Type B pancreatic cell (in vitro differentiated cells): ENCODE measurements at regions not wholly inside any gene's neighbourhood (a gene's known extent, or its start where the extent isn't known, plus 50 kb on each side); places are given as distances from the start of the nearest gene placed in this dataset.

Experiments used
- DNase-seq: peaks from one replicate; pipeline ENCODE4 v3.0.0; 2021; ENCODE audit warnings: mixed read lengths; ENCODE audit not compliant: unreplicated experiment; ENCODE audit errors: extremely low spot score
- H3K27ac Mint-ChIP-seq: 2 replicates; pipeline ENCODE4 v1.8.0; 2021; ENCODE audit warnings: mild to moderate bottlenecking, mixed read lengths
- H3K27me3 Mint-ChIP-seq: 2 replicates; pipeline ENCODE4 v1.8.0; 2021; ENCODE audit warnings: mixed read lengths
- H3K36me3 Mint-ChIP-seq: 2 replicates; pipeline ENCODE4 v1.8.0; 2021; ENCODE audit warnings: mixed read lengths
- H3K4me1 Mint-ChIP-seq: one replicate; pipeline ENCODE4 v1.8.0; 2021; ENCODE audit warnings: mixed read lengths; ENCODE audit not compliant: unreplicated experiment
- H3K4me3 Mint-ChIP-seq: 2 replicates; pipeline ENCODE4 v1.8.0; 2021; ENCODE audit warnings: mild to moderate bottlenecking, mixed read lengths
- H3K9me3 Mint-ChIP-seq: 2 replicates; pipeline ENCODE4 v1.8.0; 2021; ENCODE audit warnings: mixed read lengths
- CTCF ChIP-seq: fragments of 200-600 bp; sonication (generic); conservative IDR thresholded peaks from 2 replicates; pipeline ENCODE4 v1.5.0; 2021; ENCODE audit warnings: antibody characterized with exemption, mild to moderate bottlenecking

- H3K9me3 Mint-ChIP-seq, result peaks cover 7% of the 10 kb centered on the region
- H3K4me1 Mint-ChIP-seq, result peaks cover 34% of the 10 kb centered on the region
- no peak for DNase-seq
- peaks cover 81% of the 10 kb centered on the region for H3K27me3 Mint-ChIP-seq
- H3K4me3 Mint-ChIP-seq, result no peak overlapping the region
- no peak for TF ChIP-seq CTCF
- peaks cover 6% of the 10 kb centered on the region for H3K36me3 Mint-ChIP-seq
- no peak overlapping the region for H3K27ac Mint-ChIP-seq
Observed at GRCh38 chr12:3925621-3926020, 52.4 kb upstream of the PARP11 start.

DNA sequence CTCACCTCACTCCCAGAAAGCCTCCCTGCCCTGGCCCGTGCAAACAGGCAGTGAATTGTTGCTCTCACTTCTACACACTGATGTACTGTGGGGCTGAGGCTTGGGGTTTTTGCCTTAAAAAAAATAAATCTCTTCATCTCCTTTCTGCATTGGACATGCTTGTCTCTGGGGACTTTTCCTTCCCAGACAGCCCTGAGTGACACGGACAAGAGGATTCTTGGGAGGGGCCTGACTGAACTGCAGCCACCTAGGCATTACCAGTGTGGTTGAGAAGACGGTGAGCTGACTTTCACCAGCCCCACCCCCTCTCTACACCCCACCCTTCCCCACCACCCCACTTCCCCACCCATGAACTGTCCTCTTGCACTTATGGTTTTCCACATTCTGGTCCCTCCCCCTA lies 51.6 kb upstream of the PARP11 start:
- no peak overlapping the region for H3K4me3 Mint-ChIP-seq
- no peak for DNase-seq
- H3K9me3 Mint-ChIP-seq, result peaks cover 7% of the 10 kb centered on the region
- TF ChIP-seq CTCF, result no peak
- peaks cover 33% of the 10 kb centered on the region for H3K4me1 Mint-ChIP-seq
- H3K36me3 Mint-ChIP-seq, result peaks cover 6% of the 10 kb centered on the region
- peaks cover 73% of the 10 kb centered on the region for H3K27me3 Mint-ChIP-seq
- H3K27ac Mint-ChIP-seq, result no peak overlapping the region

DNA sequence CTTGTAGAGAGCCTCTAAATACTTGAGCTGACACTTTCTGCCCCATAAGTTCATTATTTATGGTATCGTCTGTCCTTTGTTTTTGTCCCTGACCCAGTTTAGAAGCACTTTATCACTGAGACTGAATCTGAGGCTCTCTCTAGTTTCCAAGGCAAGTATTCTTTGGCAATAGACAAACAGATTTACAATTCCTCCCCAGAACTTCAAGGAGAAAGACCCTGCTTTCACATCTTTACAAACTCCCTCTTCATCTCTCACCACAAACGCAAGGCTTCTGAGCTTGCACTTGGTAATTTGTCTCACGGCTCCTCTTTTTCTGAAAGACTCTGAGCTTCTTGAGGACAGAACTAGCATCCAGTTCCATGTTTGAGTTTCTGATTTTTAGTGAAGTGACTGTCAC lies 49.8 kb upstream of the PARP11 start:
- DNase-seq, result no peak
- no peak for TF ChIP-seq CTCF
- peaks cover 18% of the 10 kb centered on the region for H3K4me1 Mint-ChIP-seq
- no peak overlapping the region for H3K4me3 Mint-ChIP-seq
- peaks cover 7% of the 10 kb centered on the region for H3K9me3 Mint-ChIP-seq
- H3K27me3 Mint-ChIP-seq, result peaks cover 56% of the 10 kb centered on the region
- peak overlapping the region; percentile 16 for H3K27ac Mint-ChIP-seq
- peaks cover 6% of the 10 kb centered on the region for H3K36me3 Mint-ChIP-seq
